ENCODE measurements at regions not wholly inside any gene's neighbourhood (a gene's known extent, or its start where the extent isn't known, plus 50 kb on each side); places are given as distances from the start of the nearest gene placed in this dataset.

GRCh38 chr13:83453723-83454122 lies 428.6 kb downstream of the SLITRK1 start:
- no peaks in the 10 kb centered on the region for H3K27me3 ChIP-seq
- intact Hi-C loops (cut with DNase I): no loop called here
- H3K4me3 ChIP-seq: no peak overlapping the region
- no peak overlapping the region for H3K9ac ChIP-seq (ENCODE audit: low read depth in 2 of 2, low read length in 2 of 2)
- H3K9me3 ChIP-seq: no peaks in the 10 kb centered on the region
- no peaks in the 10 kb centered on the region for H3K36me3 ChIP-seq
- DNase-seq: no peak
- no peak overlapping the region for H3K27ac ChIP-seq
- no peak for TF ChIP-seq CTCF (IDR thresholded peaks at IDR 0.05)
- no peaks in the 10 kb centered on the region for H3K4me1 ChIP-seq

GRCh38 chr13:83453300-83453699 lies 429.0 kb downstream of the SLITRK1 start:
- Histone ChIP-seq H3K9me3 (no peaks in the 10 kb centered on the region), H3K9ac (ENCODE audit: low read depth in 2 of 2, low read length in 2 of 2) (no peak overlapping the region), H3K27ac (no peak overlapping the region), H3K4me3 (no peak overlapping the region), H3K27me3 (no peaks in the 10 kb centered on the region), H3K4me1 (no peaks in the 10 kb centered on the region), H3K36me3 (no peaks in the 10 kb centered on the region)
- no peak for DNase-seq
- intact Hi-C loops (cut with DNase I): no loop called here
- no peak for TF ChIP-seq CTCF (IDR thresholded peaks at IDR 0.05)

GRCh38 chr13:83452292-83452950 lies 429.9 kb downstream of the SLITRK1 start:
- DNase-seq: no peak
- Histone ChIP-seq H3K4me1 (no peaks in the 10 kb centered on the region), H3K9me3 (no peaks in the 10 kb centered on the region), H3K4me3 (no peak overlapping the region), H3K9ac (ENCODE audit: low read depth in 2 of 2, low read length in 2 of 2) (no peak overlapping the region), H3K36me3 (no peaks in the 10 kb centered on the region), H3K27me3 (no peaks in the 10 kb centered on the region), H3K27ac (no peak overlapping the region)
- no peak for TF ChIP-seq CTCF (IDR thresholded peaks at IDR 0.05)
- intact Hi-C loops (cut with DNase I): no loop called here

- no peaks in the 10 kb centered on the region for H3K27me3 ChIP-seq
- no peaks in the 10 kb centered on the region for H3K9me3 ChIP-seq
- TF ChIP-seq CTCF (IDR thresholded peaks at IDR 0.05): no peak
- no peak for DNase-seq
- H3K4me3 ChIP-seq: no peak overlapping the region
- H3K36me3 ChIP-seq: no peaks in the 10 kb centered on the region
- intact Hi-C loops (cut with DNase I): no loop called here
- no peak overlapping the region for H3K9ac ChIP-seq (ENCODE audit: low read depth in 2 of 2, low read length in 2 of 2)
- H3K4me1 ChIP-seq: no peaks in the 10 kb centered on the region
- no peak overlapping the region for H3K27ac ChIP-seq
Measured at GRCh38 chr13:83450591-83450990, 431.7 kb downstream of the SLITRK1 start.

GRCh38 chr13:83449668-83450395 lies 432.4 kb downstream of the SLITRK1 start:
- H3K27me3 ChIP-seq: no peaks in the 10 kb centered on the region
- H3K27ac ChIP-seq: no peak overlapping the region
- no peak overlapping the region for H3K9ac ChIP-seq (ENCODE audit: low read depth in 2 of 2, low read length in 2 of 2)
- no peaks in the 10 kb centered on the region for H3K9me3 ChIP-seq
- no peaks in the 10 kb centered on the region for H3K36me3 ChIP-seq
- intact Hi-C loops (cut with DNase I): no loop called here
- no peak for DNase-seq
- H3K4me1 ChIP-seq: no peaks in the 10 kb centered on the region
- H3K4me3 ChIP-seq: no peak overlapping the region
- no peak for TF ChIP-seq CTCF (IDR thresholded peaks at IDR 0.05)

Measured in colonic mucosa (tissue), 4 donors.